ENCODE measurements at regions not wholly inside any gene's neighbourhood (a gene's known extent, or its start where the extent isn't known, plus 50 kb on each side); places are given as distances from the start of the nearest gene placed in this dataset.

- no peak for DNase-seq (ENCODE audit: low read depth, low spot score)
These were observed 463.3 kb downstream of the IRS1 start for GRCh38 chr2:226336283-226336682.

GRCh38 chr2:226334981-226335720 is 464.5 kb downstream of the IRS1 start:
- peak; percentile 80 for DNase-seq (ENCODE audit: low read depth, low spot score)

GRCh38 chr2:226333388-226333787 is 466.2 kb downstream of the IRS1 start:
- DNase-seq (ENCODE audit: low read depth, low spot score): no peak

GRCh38 chr2:226330206-226330605 is 469.4 kb downstream of the IRS1 start:
- no peak for DNase-seq (ENCODE audit: low read depth, low spot score)

- DNase-seq (ENCODE audit: low read depth, low spot score): no peak
These were observed 470.4 kb downstream of the IRS1 start for GRCh38 chr2:226329180-226329579.

- DNase-seq (ENCODE audit: low read depth, low spot score): no peak
These were observed 471.8 kb downstream of the IRS1 start for GRCh38 chr2:226327830-226328229.

- no peak for DNase-seq (ENCODE audit: low read depth, low spot score)
These were observed 474.1 kb downstream of the IRS1 start for GRCh38 chr2:226325526-226325925.

GRCh38 chr2:226320076-226320948 is 479.3 kb downstream of the IRS1 start:
- DNase-seq (ENCODE audit: low read depth, low spot score): no peak

- DNase-seq (ENCODE audit: low read depth, low spot score): no peak
These were observed 481.6 kb downstream of the IRS1 start for GRCh38 chr2:226317970-226318369.

- no peak for DNase-seq (ENCODE audit: low read depth, low spot score)
These were observed 486.6 kb downstream of the IRS1 start for GRCh38 chr2:226313060-226313459.

- no peak for DNase-seq (ENCODE audit: low read depth, low spot score)
These were observed 487.5 kb downstream of the IRS1 start for GRCh38 chr2:226312155-226312554.

GRCh38 chr2:226310146-226310545 is 489.5 kb downstream of the IRS1 start:
- DNase-seq (ENCODE audit: low read depth, low spot score): no peak

GRCh38 chr2:226308986-226309385 is 490.6 kb downstream of the IRS1 start:
- DNase-seq (ENCODE audit: low read depth, low spot score): peak; percentile 90

GRCh38 chr2:226308323-226308680 is 491.3 kb downstream of the IRS1 start:
- no peak for DNase-seq (ENCODE audit: low read depth, low spot score)

GRCh38 chr2:226307487-226308322 is 491.9 kb downstream of the IRS1 start:
- no peak for DNase-seq (ENCODE audit: low read depth, low spot score)

GRCh38 chr2:226306969-226307368 is 492.7 kb downstream of the IRS1 start:
- no peak for DNase-seq (ENCODE audit: low read depth, low spot score)

- DNase-seq (ENCODE audit: low read depth, low spot score): no peak
These were observed 495.3 kb downstream of the IRS1 start for GRCh38 chr2:226304308-226304707.

GRCh38 chr2:226303707-226304106 is 495.9 kb downstream of the IRS1 start:
- no peak for DNase-seq (ENCODE audit: low read depth, low spot score)

GRCh38 chr2:226300196-226300886 is 499.3 kb downstream of the IRS1 start:
- no peak for DNase-seq (ENCODE audit: low read depth, low spot score)

- DNase-seq (ENCODE audit: low read depth, low spot score): no peak
These were observed 499.8 kb downstream of the IRS1 start for GRCh38 chr2:226299771-226300170.

GRCh38 chr2:226295681-226296080 is 503.9 kb downstream of the IRS1 start:
- DNase-seq (ENCODE audit: low read depth, low spot score): no peak

All from brain pericyte (primary cell).